Keratinocyte (primary cell): ENCODE measurements at regions not wholly inside any gene's neighbourhood (a gene's known extent, or its start where the extent isn't known, plus 50 kb on each side); places are given as distances from the start of the nearest gene placed in this dataset.

ENCODE experiments used
- EZH2 ChIP-seq: IDR thresholded peaks from one replicate; pipeline ENCODE4 v1.6.1; 2012; ENCODE audit warnings: inconsistent platforms, mild to moderate bottlenecking, low read length, moderate library complexity
- TF ChIP-seq, protein P1 (sequence below), 3 experiments: IDR thresholded peaks in 1 of 3; conservative IDR thresholded peaks in 1 of 3; optimal IDR thresholded peaks in 1 of 3; 2 replicates in 2 of 3; 3 replicates in 1 of 3; pipeline versions ENCODE3 to v1.5.1; 2011; ENCODE audit warnings: low read length in 3 of 3, mild to moderate bottlenecking in 3 of 3, moderate library complexity in 2 of 3, control low read depth in 1 of 3, inconsistent platforms in 1 of 3; ENCODE audit not compliant: insufficient read depth in 2 of 3; ENCODE audit errors: extremely low read depth in 1 of 3

- TF ChIP-seq, protein P1, sequence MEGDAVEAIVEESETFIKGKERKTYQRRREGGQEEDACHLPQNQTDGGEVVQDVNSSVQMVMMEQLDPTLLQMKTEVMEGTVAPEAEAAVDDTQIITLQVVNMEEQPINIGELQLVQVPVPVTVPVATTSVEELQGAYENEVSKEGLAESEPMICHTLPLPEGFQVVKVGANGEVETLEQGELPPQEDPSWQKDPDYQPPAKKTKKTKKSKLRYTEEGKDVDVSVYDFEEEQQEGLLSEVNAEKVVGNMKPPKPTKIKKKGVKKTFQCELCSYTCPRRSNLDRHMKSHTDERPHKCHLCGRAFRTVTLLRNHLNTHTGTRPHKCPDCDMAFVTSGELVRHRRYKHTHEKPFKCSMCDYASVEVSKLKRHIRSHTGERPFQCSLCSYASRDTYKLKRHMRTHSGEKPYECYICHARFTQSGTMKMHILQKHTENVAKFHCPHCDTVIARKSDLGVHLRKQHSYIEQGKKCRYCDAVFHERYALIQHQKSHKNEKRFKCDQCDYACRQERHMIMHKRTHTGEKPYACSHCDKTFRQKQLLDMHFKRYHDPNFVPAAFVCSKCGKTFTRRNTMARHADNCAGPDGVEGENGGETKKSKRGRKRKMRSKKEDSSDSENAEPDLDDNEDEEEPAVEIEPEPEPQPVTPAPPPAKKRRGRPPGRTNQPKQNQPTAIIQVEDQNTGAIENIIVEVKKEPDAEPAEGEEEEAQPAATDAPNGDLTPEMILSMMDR (optimal IDR thresholded peaks at IDR 0.05 in 1 of 3, IDR thresholded peaks at IDR 0.05 in 1 of 3, conservative IDR thresholded peaks at IDR 0.05 in 1 of 3; ENCODE audit: extremely low read depth in 1 of 3, insufficient read depth in 2 of 3, low read length in 3 of 3): no peak
- no peak for TF ChIP-seq EZH2
These were observed 52.3 kb upstream of the USP44 start for GRCh38 chr12:95603351-95604145.
